ENCODE measurements at regions not wholly inside any gene's neighbourhood (a gene's known extent, or its start where the extent isn't known, plus 50 kb on each side); places are given as distances from the start of the nearest gene placed in this dataset.

GRCh38 chr10:123585477-123586445 lies 80.4 kb upstream of the GPR26 start (continued):
- TF ChIP-seq CHD7 (IDR thresholded peaks at IDR 0.05; ENCODE audit: insufficient replicate concordance, low read length) (no peak), CEBPB (IDR thresholded peaks at IDR 0.05; ENCODE audit: low read depth, low read length) (peak; percentile 83)

Measured in H1 (cell line).